GM12878 (cell line): ENCODE measurements at regions not wholly inside any gene's neighbourhood (a gene's known extent, or its start where the extent isn't known, plus 50 kb on each side); places are given as distances from the start of the nearest gene placed in this dataset.

Experiments
- ATAC-seq: fragments of 200-7000 bp; cut with Tn5 transposase; 3 replicates; pipeline ENCODE4 v1.9.1; 2020; ENCODE audit warnings: mild to moderate bottlenecking, moderate library complexity
- BruUV-seq: library from RNA; stranded (reverse); fragments of 400-500 nt; replicated peaks from 2 replicates; lab custom pipeline; 2021; lab: Mats Ljungman, UMichigan
- CTCF ChIA-PET: fragments of 300-600 bp; sonication (Branson Sonifier 250); formaldehyde crosslinking; extraction: SDS; loops from one replicate; lab custom pipeline; 2021; ENCODE audit warnings: inconsistent platforms; lab: Yijun Ruan, JAX
- POLR2A ChIA-PET: fragments of 350-600 bp; formaldehyde crosslinking; extraction: SDS; loops from one replicate; lab custom pipeline; 2021; ENCODE audit warnings: inconsistent platforms; lab: Charles Lee
- RAD21 ChIA-PET: fragments of 300-600 bp; sonication (Branson Sonifier 250); formaldehyde crosslinking; loops from one replicate; lab custom pipeline; 2023; ENCODE audit warnings: antibody characterized with exemption; ENCODE audit not compliant: unreplicated experiment; lab: Charles Lee
- SMC1A ChIA-PET: fragments of 300-600 bp; sonication (Branson Sonifier 250); formaldehyde crosslinking; loops from one replicate; lab custom pipeline; 2023; ENCODE audit not compliant: unreplicated experiment, uncharacterized antibody; lab: Charles Lee
- DNase-seq: peaks from one replicate; pipeline ENCODE4 v3.0.0-alpha.2; 2011; ENCODE audit warnings: low read depth, low spot score
- FAIRE-seq: peaks from 3 replicates; lab custom pipeline; 2011; peaks lifted over from hg19 to GRCh38; lab: Jason Lieb, UNC
- H2AFZ ChIP-seq: 2 replicates; pipeline ENCODE4 v1.6.0; 2011; ENCODE audit warnings: low read depth, low read length, control low read depth; ENCODE audit not compliant: control insufficient read depth
- H3K27ac ChIP-seq: 2 replicates; pipeline ENCODE4 v1.5.1; 2011; ENCODE audit warnings: control low read depth; ENCODE audit not compliant: control insufficient read depth, insufficient read depth
- H3K27me3 ChIP-seq, 2 experiments: replicated peaks in 1 of 2; 2 replicates each; pipeline versions ENCODE4 v1.6.0 to v1.6.1; 2011; ENCODE audit warnings: low read length in 1 of 2; ENCODE audit not compliant: control insufficient read depth in 2 of 2, insufficient read depth in 2 of 2
- H3K36me3 ChIP-seq, 2 experiments: 2 replicates each; pipeline ENCODE4 v1.5.1; 2011; ENCODE audit warnings: low read length in 1 of 2; ENCODE audit not compliant: control insufficient read depth in 2 of 2, insufficient read depth in 2 of 2
- H3K4me1 ChIP-seq: 2 replicates; pipeline ENCODE4 v1.6.1; 2011; ENCODE audit warnings: mild to moderate bottlenecking, low read length, moderate library complexity, mixed read lengths; ENCODE audit not compliant: control insufficient read depth, insufficient read depth
- H3K4me2 ChIP-seq: 2 replicates; pipeline ENCODE4 v1.6.0; 2011; ENCODE audit warnings: control low read depth; ENCODE audit not compliant: control insufficient read depth, insufficient read depth
- H3K4me3 ChIP-seq: fragments of 200-600 bp; sonication (generic); 2 replicates; pipeline ENCODE4 v1.5.1; 2016
- H3K79me2 ChIP-seq: 2 replicates; pipeline ENCODE4 v1.6.0; 2011; ENCODE audit warnings: low read length; ENCODE audit not compliant: control insufficient read depth, insufficient read depth
- H3K9ac ChIP-seq: 2 replicates; pipeline ENCODE4 v1.8.0; 2011; ENCODE audit warnings: low read length, control low read depth, mixed read lengths; ENCODE audit not compliant: control insufficient read depth, insufficient read depth
- H3K9me3 ChIP-seq: replicated peaks from 3 replicates; pipeline ENCODE4 v1.5.1; 2011; ENCODE audit warnings: mild to moderate bottlenecking, low read length; ENCODE audit not compliant: control insufficient read depth, insufficient read depth
- H4K20me1 ChIP-seq: 2 replicates; pipeline ENCODE4 v1.6.0; 2011; ENCODE audit not compliant: control insufficient read depth, insufficient read depth
- NFYA ChIP-seq: IDR thresholded peaks from 2 replicates; pipeline ENCODE4 v1.6.1; 2011; ENCODE audit warnings: low read depth, mild to moderate bottlenecking, low read length, improper control_type of control experiment, borderline replicate concordance
- POLR2A ChIP-seq: IDR thresholded peaks from 2 replicates; pipeline ENCODE4 v1.6.1; 2011; ENCODE audit warnings: low read depth, mild to moderate bottlenecking, low read length
- SMC3 ChIP-seq: IDR thresholded peaks from 2 replicates; pipeline ENCODE4 v1.6.1; 2011; ENCODE audit warnings: low read length, improper control_type of control experiment, borderline replicate concordance
- USF1 ChIP-seq: IDR thresholded peaks from 2 replicates; pipeline ENCODE4 v1.6.1; 2011; ENCODE audit warnings: borderline replicate concordance, low read depth, mild to moderate bottlenecking, moderate library complexity, mixed read lengths, low read length; ENCODE audit not compliant: insufficient read depth; ENCODE audit errors: extremely low read length
- ZNF207 ChIP-seq: fragments of 450-650 bp; IDR thresholded peaks from 2 replicates; pipeline ENCODE4 v1.6.1; 2014; ENCODE audit warnings: antibody characterized with exemption, mild to moderate bottlenecking, borderline replicate concordance
- ZNF217 ChIP-seq: fragments of 450-650 bp; IDR thresholded peaks from 2 replicates; pipeline ENCODE4 v1.6.1; 2017; ENCODE audit warnings: antibody characterized with exemption, mild to moderate bottlenecking
- whole genome bisulfite sequencing: methylation state at CpG from one replicate; pipeline ENCODE4 v1.1.6; 2016; ENCODE audit warnings: low lambda C conversion rate; ENCODE audit not compliant: insufficient replicate concordance, insufficient coverage; ENCODE audit errors: missing lambda C conversion rate; 5-methylcytosine and 5-hydroxymethylcytosine counted together
- in situ Hi-C: fragments of 300-500 bp; cut with MboI; formaldehyde crosslinking; loops from 9 replicates; pipeline ENCODE4 v1.14.3; 2018; ENCODE audit warnings: mixed read lengths
- intact Hi-C: fragments of 100-400 bp; cut with micrococcal nuclease; formaldehyde crosslinking; loops from one replicate; pipeline ENCODE4 v1.14.2; 2022; ENCODE audit not compliant: unreplicated experiment

- WGBS, result 77% methylated on average over 2 of the region's 2 CpGs
- FAIRE-seq (no peak), DNase-seq (no peak), ATAC-seq (no peak)
- Histone ChIP-seq H3K79me2 (no peaks in the 10 kb centered on the region), H3K36me3 (no peaks in the 10 kb centered on the region), H3K27ac (no peak overlapping the region), H3K9me3 (peaks cover 3% of the 10 kb centered on the region; the same call in 2 of the 3 replicates), H3K9ac (no peak overlapping the region), H2AFZ (no peak overlapping the region), H4K20me1 (no peaks in the 10 kb centered on the region), H3K27me3 (no peaks in the 10 kb centered on the region), H3K4me3 (no peak overlapping the region), H3K4me1 (peaks cover 6% of the 10 kb centered on the region), H3K4me2 (no peak overlapping the region)
- no TSS peak for BruUV-seq
- ChIA-PET SMC1A (interaction anchor here (0.6 to 3.1 kb wide), 14 partner anchors 8 to 80 kb away, joined by 3 to 21 read pairs (median 4); no protein-coding TSS in a partner anchor), RAD21 (interaction anchor here (1.1 to 1.9 kb wide), 4 partner anchors 19 to 39 kb away, joined by 3 to 9 read pairs (median 4); no protein-coding TSS in a partner anchor), CTCF (interaction anchor here (1.2 to 2.9 kb wide), 3 partner anchors 11 to 34 kb away, joined by 3 to 11 read pairs (median 3); no protein-coding TSS in a partner anchor), POLR2A (interaction anchor here (1.0 to 1.9 kb wide), 3 partner anchors 11 to 21 kb away, joined by 4 to 7 read pairs (median 6); no protein-coding TSS in a partner anchor)
- in situ Hi-C loops (no loop called here), intact Hi-C loops (no loop called here)
- no peak for TF ChIP-seq POLR2A
Measured at GRCh38 chr2:161097157-161097556, 63.1 kb upstream of the TANK start.

- TF ChIP-seq SMC3, result no peak
- no peak for TF ChIP-seq USF1
- no peak for TF ChIP-seq NFYA
- TF ChIP-seq ZNF217, result no peak
- no peak for TF ChIP-seq ZNF207
- intact Hi-C loops, result loop anchor here (5.0 kb wide), 1 partner anchor 67 kb away; no protein-coding TSS in a partner anchor
- H3K9me3 ChIP-seq, result peaks cover 3% of the 10 kb centered on the region; the same call in 2 of the 3 replicates
- ATAC-seq, result no peak
- BruUV-seq, result no TSS peak
- RAD21 ChIA-PET, result interaction anchor here (1.0 kb wide), 2 partner anchors 24 to 36 kb away, joined by 3 to 4 read pairs; no protein-coding TSS in a partner anchor
- no peaks in the 10 kb centered on the region for H4K20me1 ChIP-seq
- H3K4me3 ChIP-seq, result no peak overlapping the region
- no peak for FAIRE-seq
- H3K27ac ChIP-seq, result no peak overlapping the region
- no peak overlapping the region for H2AFZ ChIP-seq
- SMC1A ChIA-PET, result interaction anchor here (0.7 to 8.8 kb wide), 7 partner anchors 10 to 76 kb away, joined by 3 to 130 read pairs (median 4); no protein-coding TSS in a partner anchor
- H3K27me3 ChIP-seq, result no peaks in the 10 kb centered on the region
- H3K9ac ChIP-seq, result no peak overlapping the region
- CTCF ChIA-PET, result interaction anchor here (0.5 to 2.7 kb wide), 5 partner anchors 11 to 37 kb away, joined by 3 to 13 read pairs (median 4); no protein-coding TSS in a partner anchor
- no peaks in the 10 kb centered on the region for H3K36me3 ChIP-seq
- H3K4me1 ChIP-seq, result peaks cover 19% of the 10 kb centered on the region
- whole genome bisulfite sequencing, result 61% methylated on average over 4 of the region's 4 CpGs
- in situ Hi-C loops, result no loop called here
- H3K79me2 ChIP-seq, result no peaks in the 10 kb centered on the region
- DNase-seq, result no peak
- POLR2A ChIA-PET, result interaction anchor here (1.5 to 10.2 kb wide), 2 partner anchors 11 to 36 kb away, joined by 6 to 65 read pairs; no protein-coding TSS in a partner anchor
- no peak overlapping the region for H3K4me2 ChIP-seq
Measured at GRCh38 chr2:161100211-161100895, 59.9 kb upstream of the TANK start.
